GM21367 (cell line): ENCODE measurements at regions not wholly inside any gene's neighbourhood (a gene's known extent, or its start where the extent isn't known, plus 50 kb on each side); places are given as distances from the start of the nearest gene placed in this dataset.

Experiments
- ATAC-seq: cut with Tn5 transposase; IDR thresholded peaks from one replicate; pipeline ENCODE4 v1.9.1; 2021; ENCODE audit not compliant: unreplicated experiment

DNA sequence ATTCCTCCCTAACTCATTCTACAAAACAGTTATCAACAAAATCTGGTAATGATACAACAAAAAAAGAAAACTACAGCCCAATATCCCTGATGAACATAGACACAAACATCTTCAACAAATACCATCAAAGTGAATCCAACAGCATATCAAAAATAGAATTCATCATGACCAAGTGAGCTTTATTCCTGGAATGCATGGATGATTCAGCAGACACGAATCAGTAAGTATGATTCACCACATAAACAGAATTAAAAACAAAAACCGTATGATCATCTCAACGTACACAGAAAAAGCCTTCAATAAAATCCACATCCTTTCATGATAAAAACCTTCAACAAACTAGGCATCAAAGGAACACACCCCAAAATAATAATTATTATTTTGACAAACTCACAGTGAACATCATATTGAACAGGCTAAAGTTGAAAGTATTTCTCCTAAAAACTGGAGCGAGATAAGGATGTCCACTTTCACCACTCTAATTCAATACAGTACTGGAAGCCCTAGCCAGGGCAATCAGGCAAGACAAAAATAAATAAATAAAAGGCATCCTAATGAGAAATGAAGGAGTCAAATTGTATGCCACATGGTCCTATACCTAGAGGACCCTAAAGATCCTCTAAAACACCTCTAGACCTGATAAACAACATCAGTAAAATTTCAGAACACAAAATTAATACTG is 305.1 kb upstream of the RGMB start:
- ATAC-seq: no peak

DNA sequence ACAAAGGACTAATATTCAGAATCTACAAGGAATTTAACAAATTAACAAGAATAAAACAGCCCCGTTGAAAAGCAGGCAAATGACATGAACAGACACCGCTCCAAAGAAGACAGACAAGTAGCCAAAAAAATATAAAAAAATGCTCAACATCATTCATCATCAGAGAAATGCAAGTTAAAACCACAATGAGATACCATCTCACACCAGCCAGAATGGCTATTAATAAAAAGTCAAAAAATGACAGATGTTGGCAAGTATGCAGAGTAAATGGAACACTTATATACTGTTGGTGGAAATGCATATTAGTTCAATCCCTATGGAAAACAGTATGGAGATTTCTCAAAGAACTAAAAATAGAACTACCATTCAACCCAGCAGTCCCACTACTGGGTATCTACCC is 302.7 kb upstream of the RGMB start:
- ATAC-seq: no peak

DNA sequence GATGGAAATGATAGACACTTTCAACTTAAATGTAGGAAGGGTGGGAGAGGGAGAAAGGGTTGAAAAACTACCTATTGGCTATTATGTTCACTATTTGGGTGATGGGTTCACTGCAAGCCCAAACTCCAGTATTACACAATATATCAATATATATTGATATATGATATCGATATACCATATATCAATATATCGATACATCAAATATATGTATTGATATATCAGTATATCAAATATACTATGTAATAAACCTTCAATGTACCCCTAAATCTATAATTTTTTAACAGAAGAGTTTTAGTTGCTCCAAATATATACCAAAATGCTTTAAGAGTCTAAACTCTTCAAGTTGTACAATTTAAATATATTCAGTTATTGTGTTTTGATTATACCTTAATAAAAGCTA is 302.0 kb upstream of the RGMB start:
- no peak for ATAC-seq

DNA sequence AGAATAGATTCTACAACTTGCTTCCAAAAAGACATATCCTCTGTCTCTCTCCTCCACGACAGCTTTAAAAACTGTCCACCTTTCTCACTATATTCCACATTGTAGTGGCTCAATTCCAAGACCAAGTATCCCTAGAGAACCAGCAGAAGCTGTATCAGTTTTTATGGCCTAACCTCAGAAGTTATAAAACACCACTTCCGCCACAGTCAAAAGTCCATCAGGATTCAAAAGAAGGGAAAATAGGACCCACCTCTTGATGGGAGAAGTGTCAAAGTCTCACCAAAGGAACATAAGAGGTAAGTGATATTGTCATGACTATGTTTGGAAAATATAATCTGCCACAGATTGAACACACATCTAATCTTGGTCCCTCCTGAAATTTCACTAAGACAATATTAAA is 299.2 kb upstream of the RGMB start:
- no peak for ATAC-seq

DNA sequence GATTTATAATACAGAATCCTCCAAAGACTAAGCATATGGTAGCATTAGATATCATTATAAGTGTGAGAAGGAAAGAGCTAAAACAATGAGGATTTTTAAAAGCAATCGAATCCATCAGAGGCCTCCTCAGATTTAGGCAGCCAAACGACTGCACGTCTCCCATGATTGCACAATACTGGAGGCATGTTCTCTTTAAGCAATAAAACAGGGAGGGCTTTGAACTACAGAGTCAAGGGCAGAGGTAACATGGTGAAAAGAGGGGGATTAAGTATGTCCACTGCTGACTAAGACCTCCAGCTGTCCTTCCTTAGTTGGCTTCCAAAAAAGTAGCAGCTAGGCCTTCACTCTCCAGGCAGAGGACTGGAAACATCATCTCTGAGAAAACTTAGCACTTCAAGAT is 298.7 kb upstream of the RGMB start:
- ATAC-seq: no peak

DNA sequence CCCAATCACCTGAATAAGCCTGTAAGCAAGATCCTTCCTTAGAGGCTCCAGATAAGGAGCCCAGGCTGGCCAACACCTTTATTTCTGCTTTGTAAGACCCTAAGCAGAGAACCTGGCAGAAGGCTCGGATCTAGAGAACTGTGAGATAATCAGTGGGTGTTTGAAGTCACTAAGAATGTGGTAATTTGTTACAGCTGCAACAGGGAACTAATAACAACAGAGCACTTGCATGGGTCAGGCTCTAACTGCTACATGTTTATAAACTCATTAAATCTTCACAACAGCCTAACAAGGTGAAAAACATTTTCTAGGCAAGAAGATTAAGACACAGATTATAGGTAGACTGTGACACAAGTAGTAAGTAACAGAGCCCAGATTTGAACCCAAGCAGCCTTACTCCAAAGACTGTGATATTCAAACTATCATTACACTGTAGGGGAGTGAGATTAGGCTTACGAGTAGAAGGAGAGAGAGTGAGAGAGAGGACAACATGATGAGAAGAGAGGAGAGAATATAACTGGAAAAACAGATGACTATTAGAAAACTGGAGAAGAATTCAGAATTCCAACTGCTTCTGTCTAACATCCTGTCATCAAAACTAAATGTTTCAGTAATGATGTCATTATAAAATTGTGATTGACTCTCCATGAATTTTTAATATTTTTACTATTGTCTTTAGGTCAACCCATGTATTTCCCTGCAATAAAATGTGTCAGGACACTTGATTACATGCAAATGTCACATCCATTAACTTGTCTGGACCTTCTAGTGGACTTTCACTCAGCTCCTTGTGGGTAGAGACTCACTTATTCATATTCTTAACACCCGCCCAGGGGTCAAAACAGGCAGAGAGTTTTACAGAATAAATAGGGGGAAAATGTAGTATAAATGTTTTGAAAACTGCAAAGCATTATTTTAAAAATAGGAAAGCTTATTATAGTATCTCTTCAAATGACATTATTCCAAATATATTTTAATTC is 290.9 kb upstream of the RGMB start:
- ATAC-seq: no peak

DNA sequence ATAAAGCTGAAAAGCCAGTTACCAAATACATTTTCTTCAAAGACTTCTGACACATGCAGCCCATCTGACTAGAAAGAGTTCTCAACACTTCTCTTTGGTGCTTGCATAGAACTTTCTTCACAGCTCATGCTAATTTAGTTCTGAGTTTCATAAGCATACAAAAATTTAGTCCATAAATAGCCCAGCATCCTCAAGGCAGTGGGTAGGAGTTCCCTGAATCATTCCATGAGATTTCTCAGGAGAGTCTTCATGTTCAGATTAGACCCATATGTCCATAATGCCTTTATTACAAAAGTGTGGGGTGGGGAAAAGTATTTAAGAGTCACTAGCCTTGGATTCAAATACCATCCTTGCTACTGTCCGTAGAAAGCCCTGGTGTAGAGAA is 290.2 kb upstream of the RGMB start:
- no peak for ATAC-seq

DNA sequence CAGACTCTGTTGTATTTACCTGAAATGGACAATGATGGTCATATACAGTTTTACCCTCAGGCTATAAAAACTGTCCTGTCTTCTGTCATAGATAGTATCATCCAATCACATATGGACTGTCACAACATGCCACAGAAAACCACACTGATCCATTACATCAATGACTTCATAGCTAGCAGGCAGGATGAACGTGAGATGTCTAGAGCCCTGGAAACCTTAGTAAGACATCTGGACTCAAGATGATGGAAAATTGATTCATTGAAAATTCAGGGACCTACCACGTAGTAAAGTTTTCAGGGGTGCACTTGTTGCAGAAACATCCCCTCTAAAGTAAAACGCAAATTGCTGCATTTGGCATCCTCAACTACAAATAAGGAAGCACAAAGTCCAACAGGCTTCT is 284.4 kb upstream of the RGMB start:
- ATAC-seq: no peak

DNA sequence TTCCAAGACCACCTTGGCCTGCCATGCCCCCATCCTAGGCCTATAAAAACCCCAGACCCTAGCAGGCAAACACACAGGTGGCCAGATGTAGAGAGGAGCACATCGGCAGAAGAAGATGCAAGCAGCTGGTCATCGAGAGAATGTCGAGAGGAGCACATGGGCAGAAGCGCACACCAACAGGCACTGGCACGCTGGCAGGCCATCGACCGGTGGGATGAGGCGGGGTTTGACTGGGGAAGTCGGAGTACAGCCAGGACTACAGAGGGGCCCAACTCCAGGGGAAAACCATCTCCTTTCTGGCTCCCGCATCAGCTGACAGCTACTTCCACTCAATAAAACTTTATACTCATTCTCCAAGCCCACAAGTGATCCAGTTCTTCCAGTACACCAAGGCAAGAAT is 283.1 kb upstream of the RGMB start:
- ATAC-seq: no peak

DNA sequence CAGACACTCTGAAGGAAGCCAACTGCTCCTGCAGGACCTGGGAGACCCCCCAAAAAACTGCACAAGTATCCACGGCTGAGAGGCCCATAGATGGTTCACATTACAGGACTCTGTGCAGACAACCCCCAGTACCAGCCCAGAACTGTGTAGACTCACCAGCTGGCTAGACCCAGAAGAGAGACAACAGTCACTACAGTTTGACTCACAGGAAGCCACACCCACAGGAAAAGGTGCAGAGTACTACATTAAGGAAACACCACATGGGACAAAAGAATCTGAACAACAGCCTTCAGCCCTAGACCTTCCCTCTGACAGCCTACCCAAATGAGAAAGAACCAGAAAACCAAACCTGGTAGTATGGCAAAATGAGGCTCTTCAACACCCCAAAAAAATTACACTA is 281.2 kb upstream of the RGMB start:
- ATAC-seq: no peak

DNA sequence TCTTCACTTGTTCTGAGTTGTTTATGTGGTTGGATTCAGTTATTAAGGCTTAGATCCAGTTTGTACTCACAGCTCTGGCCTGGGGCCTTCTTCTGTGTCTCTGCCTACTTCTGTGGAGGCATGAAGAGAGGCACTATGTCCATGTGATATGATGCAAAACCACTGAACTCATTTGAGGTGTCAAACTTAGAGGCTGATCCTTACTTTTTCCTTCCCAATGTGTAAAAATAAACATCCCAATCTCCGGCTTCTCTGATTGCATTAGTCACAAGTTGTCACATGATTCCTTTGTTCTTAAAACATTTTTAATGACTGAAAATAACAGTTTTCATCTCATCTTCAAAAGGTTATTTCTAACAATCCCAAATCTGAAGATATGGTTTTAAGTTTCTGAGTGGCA is 276.0 kb upstream of the RGMB start:
- no peak for ATAC-seq

DNA sequence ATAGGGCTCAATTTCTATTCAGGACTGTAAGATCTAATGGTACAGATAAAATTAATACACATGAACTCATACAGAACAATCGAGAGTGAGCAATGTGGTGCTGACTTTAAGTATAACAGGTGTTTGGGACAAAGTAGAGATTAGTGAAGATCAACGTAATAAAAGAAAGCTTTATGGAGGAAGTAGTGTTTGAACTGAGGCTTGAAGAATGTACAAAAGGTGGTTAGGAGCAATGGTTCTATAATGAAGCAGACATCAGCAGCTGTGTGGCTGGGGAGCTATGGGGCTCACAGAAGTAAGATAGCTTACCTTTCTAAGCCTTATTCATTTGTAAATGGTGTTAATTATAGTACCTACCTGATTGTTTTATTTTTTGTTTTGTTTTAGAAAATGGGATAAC is 275.4 kb upstream of the RGMB start:
- ATAC-seq: no peak

DNA sequence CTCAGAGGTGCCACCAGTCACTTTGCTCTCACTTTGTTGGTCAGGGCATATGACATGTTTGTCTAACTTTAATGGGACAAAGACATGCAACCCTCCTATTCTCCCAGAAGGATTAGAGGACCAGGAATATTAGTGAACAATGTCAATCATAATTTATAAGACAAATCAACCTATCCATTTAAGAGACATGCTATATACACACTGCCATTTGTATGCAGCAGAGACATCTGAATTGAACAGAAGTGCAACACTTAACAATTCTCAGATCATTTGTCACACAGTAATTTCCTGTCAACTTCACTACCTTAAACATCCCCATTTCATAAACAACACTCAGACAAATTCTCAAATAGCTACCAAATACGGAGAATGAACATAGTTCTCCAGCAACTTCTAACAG is 273.6 kb upstream of the RGMB start:
- ATAC-seq: no peak

DNA sequence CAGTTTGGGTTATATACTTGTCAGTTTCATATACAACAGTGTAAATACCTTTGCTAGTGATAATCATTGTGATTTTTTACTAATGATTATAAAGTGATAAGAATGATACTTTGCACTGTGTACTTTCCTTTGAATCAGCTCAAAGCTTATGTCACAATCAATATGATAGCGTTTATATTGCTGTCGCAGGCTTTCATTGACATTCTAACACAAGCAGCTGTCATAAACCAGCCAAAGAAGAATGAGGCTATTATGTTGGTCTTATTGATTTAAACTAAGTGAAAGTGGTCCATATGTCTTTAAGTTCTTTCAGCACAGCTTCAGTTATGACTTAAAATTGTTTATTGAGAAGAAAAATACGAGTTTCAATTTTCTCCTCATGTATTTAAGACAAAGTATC is 272.7 kb upstream of the RGMB start:
- ATAC-seq: no peak

DNA sequence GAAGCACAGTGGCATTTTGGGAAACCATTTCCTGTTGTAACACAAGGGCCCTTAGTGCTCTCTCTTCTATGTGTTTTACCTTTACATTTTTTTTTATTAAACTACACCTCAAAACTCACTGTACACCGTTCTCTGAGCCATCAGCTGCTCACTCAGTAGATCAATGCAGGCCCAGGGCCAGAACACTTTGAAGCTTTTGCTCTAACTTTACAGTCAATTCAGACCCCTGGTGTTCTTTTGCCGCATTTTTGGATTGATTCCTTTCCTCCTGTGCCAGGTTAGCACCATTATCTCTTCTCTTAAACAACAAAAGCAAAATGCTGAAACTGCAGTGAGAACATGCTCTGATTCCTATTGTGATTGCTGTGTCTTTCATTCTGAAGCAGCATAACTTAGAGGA is 269.8 kb upstream of the RGMB start:
- ATAC-seq: no peak

DNA sequence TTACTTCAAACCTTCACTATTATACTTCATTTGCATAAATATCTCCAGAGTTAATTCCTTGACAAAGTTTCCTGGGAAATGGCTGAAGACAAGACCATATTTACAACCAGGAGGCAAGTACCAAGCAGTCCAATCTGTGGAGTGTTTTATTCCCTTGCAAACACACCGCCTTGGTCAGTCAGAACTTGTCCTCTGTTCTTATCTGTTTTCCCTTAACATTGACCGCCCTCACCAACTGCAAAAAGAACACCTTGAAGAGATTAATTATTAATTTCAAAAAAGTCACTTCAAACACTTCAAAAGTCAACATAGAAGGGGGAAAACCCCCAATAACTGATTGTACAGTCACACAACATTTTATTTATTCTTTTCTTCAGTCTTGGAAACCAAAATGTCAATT is 269.0 kb upstream of the RGMB start:
- no peak for ATAC-seq

DNA sequence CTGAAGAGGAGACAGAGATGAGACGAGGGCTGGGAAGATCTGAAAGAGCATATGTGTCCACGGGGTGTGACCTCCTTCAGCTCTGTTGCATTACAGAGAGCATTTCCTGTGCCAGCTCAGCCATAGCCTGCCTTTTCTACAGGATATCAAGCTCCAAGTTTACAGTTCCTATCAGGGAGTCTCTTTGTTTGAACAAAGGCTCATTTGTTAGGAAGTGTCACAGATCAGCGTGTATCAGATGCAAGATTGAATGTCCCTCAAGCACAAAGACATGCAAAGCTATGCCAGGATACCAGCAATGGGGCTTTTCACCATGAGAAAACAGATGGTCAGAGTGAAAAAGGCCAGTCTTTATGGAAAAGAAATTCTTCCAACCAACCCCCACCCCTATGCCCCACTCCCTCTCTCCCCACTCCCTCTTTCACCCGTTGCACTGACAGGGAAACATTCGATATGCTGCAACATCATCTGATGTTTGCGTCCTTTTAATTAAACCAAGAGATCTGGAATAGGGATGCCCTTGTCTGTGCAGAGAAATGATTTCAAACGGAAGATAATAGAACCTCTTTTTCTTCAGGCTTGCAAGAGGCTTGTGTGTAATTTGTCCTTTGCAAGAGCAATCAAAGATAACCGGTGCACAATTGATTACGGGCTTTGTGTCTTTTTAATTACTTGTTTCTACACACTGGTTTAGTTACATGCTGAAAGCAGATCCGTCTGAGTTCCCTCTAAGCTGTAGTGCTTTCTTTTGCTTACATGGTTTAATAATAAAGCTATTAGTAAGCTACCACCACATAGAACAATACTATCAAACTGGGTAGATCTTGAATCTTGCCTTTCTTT is 263.1 kb upstream of the RGMB start:
- no peak for ATAC-seq

DNA sequence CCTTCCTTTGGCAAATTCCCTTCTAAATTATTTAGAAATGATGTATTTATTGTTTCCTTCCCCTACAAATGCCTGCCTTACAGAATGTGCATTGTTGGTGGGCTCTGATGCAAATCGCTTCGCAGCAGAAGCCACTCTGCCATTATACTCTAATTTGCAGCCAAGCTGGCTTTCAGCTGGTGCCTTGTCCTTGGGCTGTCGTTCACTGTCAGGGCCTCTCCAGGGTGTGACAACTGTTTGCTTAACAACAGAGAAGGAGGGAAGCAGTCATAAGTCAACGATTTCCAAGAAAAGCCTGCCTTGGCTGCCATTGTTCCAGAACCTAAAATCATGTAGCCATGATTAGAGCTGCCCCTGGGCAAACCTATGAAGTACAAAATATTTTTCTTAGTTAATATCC is 260.1 kb upstream of the RGMB start:
- ATAC-seq: no peak

DNA sequence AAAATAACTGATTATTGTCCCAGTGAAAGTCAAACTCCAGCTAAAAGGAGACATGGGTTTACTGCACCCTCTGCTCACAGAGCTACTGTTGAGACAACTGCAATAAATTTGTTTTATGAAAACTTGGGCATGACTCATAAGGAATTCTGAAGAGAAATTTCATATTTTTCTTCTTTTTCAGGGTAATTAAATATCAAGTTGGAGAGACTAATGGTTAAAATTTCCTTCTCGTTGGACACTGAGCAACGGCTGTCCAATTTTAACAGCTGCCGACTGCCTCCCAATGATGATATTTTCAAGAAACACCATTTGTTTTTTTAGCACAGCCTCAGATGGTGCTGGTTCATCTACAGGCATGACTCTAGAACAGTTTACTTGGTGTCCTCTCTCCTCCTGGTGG is 259.2 kb upstream of the RGMB start:
- no peak for ATAC-seq

DNA sequence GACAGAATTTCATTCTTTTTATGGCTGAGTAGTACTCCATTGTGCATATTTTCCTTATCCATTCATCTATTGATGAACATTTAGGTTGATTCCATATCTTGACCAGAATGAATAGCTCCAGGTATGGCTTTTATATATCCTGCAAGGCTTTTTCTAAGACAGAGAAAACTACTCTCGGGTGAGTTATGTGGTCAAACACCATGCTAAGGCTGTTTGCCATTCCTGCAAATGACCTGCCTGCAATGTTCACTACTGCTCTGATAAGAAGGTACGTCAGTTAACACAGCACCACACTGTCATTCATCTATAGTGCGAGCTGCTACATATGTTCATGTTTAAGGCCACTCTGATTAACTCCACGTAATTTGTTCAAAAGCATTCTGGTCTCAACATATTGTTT is 256.8 kb upstream of the RGMB start:
- ATAC-seq: no peak

DNA sequence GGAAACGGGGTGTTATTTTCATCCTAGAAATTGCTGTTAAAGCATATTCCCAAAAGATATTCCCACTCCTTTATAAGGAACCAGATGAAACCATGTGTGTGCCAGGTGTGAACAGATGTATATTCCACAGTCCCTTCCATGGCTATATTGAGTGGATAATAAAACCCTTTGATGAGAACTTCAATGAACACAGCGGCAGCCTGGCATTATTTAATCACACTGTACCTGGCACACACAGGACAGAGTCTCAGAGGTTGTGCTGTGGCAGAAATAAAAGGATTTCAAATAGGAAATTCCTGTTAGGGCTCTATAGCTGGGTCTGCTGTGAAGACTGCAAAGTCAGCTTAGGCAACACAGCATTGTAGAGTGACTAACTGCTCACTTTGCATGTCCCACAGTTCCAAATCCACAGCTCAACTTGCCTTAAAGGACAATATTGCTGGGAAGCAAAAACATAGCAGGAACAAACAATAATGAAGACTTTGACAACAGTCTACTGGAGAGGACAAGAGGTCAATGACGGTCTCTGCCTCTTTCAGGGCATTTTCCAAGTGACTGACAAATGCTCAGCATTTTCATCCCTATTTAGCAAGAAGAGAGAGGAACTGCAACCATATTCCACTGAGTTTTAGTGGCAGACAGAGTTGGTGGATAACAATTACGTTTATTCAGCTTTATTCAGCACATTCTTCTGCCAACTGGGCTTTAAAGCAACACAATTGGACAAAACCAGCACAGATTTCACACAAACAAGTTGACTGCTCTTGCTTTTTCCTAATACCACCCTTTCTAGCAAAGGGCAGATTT is 255.7 kb upstream of the RGMB start:
- ATAC-seq: no peak
